Colonic mucosa (tissue), 4 donors: ENCODE measurements at regions not wholly inside any gene's neighbourhood (a gene's known extent, or its start where the extent isn't known, plus 50 kb on each side); places are given as distances from the start of the nearest gene placed in this dataset.

Experiments
- DNase-seq: peaks from one replicate; pipeline ENCODE4 v3.0.0-alpha.2; 2020
- H3K27ac ChIP-seq: fragments of 200-600 bp; one replicate; pipeline ENCODE4 v1.8.0; 2021
- H3K27me3 ChIP-seq: fragments of 200-600 bp; one replicate; pipeline ENCODE4 v1.8.0; 2021
- H3K36me3 ChIP-seq: fragments of 200-600 bp; one replicate; pipeline ENCODE4 v1.8.0; 2021
- H3K4me1 ChIP-seq: fragments of 200-600 bp; one replicate; pipeline ENCODE4 v1.8.0; 2021; ENCODE audit warnings: mild to moderate bottlenecking
- H3K4me3 ChIP-seq: fragments of 200-600 bp; one replicate; pipeline ENCODE4 v1.8.0; 2021
- H3K9ac ChIP-seq, 2 donors: one replicate each; pipeline ENCODE4 v1.7.0; 2013; ENCODE audit warnings: control low read depth in 2 of 2, low read depth in 2 of 2, low read length in 2 of 2
- H3K9me3 ChIP-seq: fragments of 200-600 bp; one replicate; pipeline ENCODE4 v1.8.0; 2021
- CTCF ChIP-seq: fragments of 200-600 bp; IDR thresholded peaks from one replicate; pipeline ENCODE4 v1.8.0; 2022; ENCODE audit warnings: antibody characterized with exemption, mild to moderate bottlenecking
- intact Hi-C: fragments of 100-400 bp; cut with DNase I; formaldehyde crosslinking; loops from one replicate; pipeline ENCODE4 v1.14.1; 2022
- donor health status: healthy.
- donor health status: DM: no; HTN: no; CAD: no.
- donor health status: DM: no; HTN: no; CAD: no.

GRCh38 chr2:147096671-147097070 lies 748.2 kb upstream of the ACVR2A start:
- H3K27ac ChIP-seq = no peak overlapping the region
- peaks cover 4% of the 10 kb centered on the region for H3K27me3 ChIP-seq
- H3K9me3 ChIP-seq = no peaks in the 10 kb centered on the region
- H3K9ac ChIP-seq = no peak overlapping the region
- no peaks in the 10 kb centered on the region for H3K4me1 ChIP-seq
- no peak overlapping the region for H3K4me3 ChIP-seq
- no peak for DNase-seq
- no peaks in the 10 kb centered on the region for H3K36me3 ChIP-seq
- intact Hi-C loops = no loop called here
- no peak for TF ChIP-seq CTCF

- no peak overlapping the region for H3K9ac ChIP-seq
- H3K27ac ChIP-seq = no peak overlapping the region
- no peaks in the 10 kb centered on the region for H3K4me1 ChIP-seq
- DNase-seq = no peak
- H3K36me3 ChIP-seq = no peaks in the 10 kb centered on the region
- intact Hi-C loops = no loop called here
- no peak for TF ChIP-seq CTCF
- no peaks in the 10 kb centered on the region for H3K9me3 ChIP-seq
- H3K27me3 ChIP-seq = peaks cover 4% of the 10 kb centered on the region
- no peak overlapping the region for H3K4me3 ChIP-seq
Measured at GRCh38 chr2:147095376-147095775, 749.5 kb upstream of the ACVR2A start.

- no peak overlapping the region for H3K27ac ChIP-seq
- intact Hi-C loops = no loop called here
- no peaks in the 10 kb centered on the region for H3K9me3 ChIP-seq
- no peak overlapping the region for H3K9ac ChIP-seq
- H3K4me3 ChIP-seq = no peak overlapping the region
- TF ChIP-seq CTCF = no peak
- no peak for DNase-seq
- no peaks in the 10 kb centered on the region for H3K4me1 ChIP-seq
- no peaks in the 10 kb centered on the region for H3K36me3 ChIP-seq
- peaks cover 4% of the 10 kb centered on the region for H3K27me3 ChIP-seq
Measured at GRCh38 chr2:147094077-147094476, 750.8 kb upstream of the ACVR2A start.

GRCh38 chr2:147092266-147092665 lies 752.6 kb upstream of the ACVR2A start:
- TF ChIP-seq CTCF = no peak
- intact Hi-C loops = no loop called here
- H3K36me3 ChIP-seq = no peaks in the 10 kb centered on the region
- no peak overlapping the region for H3K27ac ChIP-seq
- H3K4me3 ChIP-seq = no peak overlapping the region
- H3K9ac ChIP-seq = no peak overlapping the region
- no peaks in the 10 kb centered on the region for H3K9me3 ChIP-seq
- no peaks in the 10 kb centered on the region for H3K4me1 ChIP-seq
- H3K27me3 ChIP-seq = peaks cover 4% of the 10 kb centered on the region
- no peak for DNase-seq

GRCh38 chr2:147091448-147091847 lies 753.4 kb upstream of the ACVR2A start:
- TF ChIP-seq CTCF = no peak

DNA sequence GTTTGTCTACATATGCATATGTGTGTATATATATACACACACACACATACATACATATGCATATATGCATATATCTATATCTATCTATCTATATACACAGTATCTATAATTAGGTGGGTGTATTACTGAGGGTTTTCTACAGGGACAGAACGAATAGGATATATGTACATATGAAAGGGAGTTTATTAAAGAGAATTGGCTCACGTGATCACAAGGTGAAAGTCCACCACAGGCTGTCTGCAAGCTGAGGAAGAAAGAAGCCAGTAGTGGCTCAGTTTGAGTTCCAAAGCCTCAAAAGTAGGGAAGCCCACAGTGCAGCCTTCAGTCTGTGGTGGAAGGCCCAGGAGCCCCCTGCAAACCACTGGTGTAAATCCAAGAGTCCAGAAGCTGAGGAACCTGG lies 756.0 kb upstream of the ACVR2A start:
- H3K4me1 ChIP-seq = no peaks in the 10 kb centered on the region
- no peaks in the 10 kb centered on the region for H3K36me3 ChIP-seq
- H3K27ac ChIP-seq = no peak overlapping the region
- peaks cover 4% of the 10 kb centered on the region for H3K27me3 ChIP-seq
- no peak overlapping the region for H3K4me3 ChIP-seq
- no peak overlapping the region for H3K9ac ChIP-seq
- intact Hi-C loops = no loop called here
- no peak for DNase-seq
- TF ChIP-seq CTCF = no peak
- H3K9me3 ChIP-seq = no peaks in the 10 kb centered on the region

More at GRCh38 chr2:147091448-147091847, 753.4 kb upstream of the ACVR2A start:
- Histone ChIP-seq H3K9ac (no peak overlapping the region), H3K9me3 (no peaks in the 10 kb centered on the region), H3K4me3 (no peak overlapping the region), H3K27me3 (peaks cover 4% of the 10 kb centered on the region), H3K27ac (no peak overlapping the region), H3K36me3 (no peaks in the 10 kb centered on the region), H3K4me1 (no peaks in the 10 kb centered on the region)
- intact Hi-C loops = no loop called here
- no peak for DNase-seq
